Sigmoid colon (tissue), 6 donors: ENCODE measurements at regions not wholly inside any gene's neighbourhood (a gene's known extent, or its start where the extent isn't known, plus 50 kb on each side); places are given as distances from the start of the nearest gene placed in this dataset.

Experiments used
- DNase-seq: peaks from one replicate; pipeline ENCODE4 v3.0.0-alpha.2; 2019
- H3K27ac ChIP-seq, 4 donors: fragments of 200-600 bp; sonication (generic); one replicate each; pipeline ENCODE4 v1.5.1; 2016 to 2019; ENCODE audit warnings: mild to moderate bottlenecking in 1 of 4
- H3K27me3 ChIP-seq, 3 donors: fragments of 200-600 bp; sonication (generic); one replicate each; pipeline ENCODE4 v1.5.1; 2019; ENCODE audit warnings: mild to moderate bottlenecking in 1 of 3
- H3K36me3 ChIP-seq, 4 donors: fragments of 200-600 bp; sonication (generic); one replicate each; pipeline ENCODE4 v1.5.1; 2016 to 2019
- H3K4me1 ChIP-seq, 4 donors: fragments of 200-600 bp; sonication (generic); one replicate each; pipeline ENCODE4 v1.5.1; 2017 to 2019
- H3K4me3 ChIP-seq, 4 donors: fragments of 200-600 bp; sonication (generic); one replicate each; pipeline ENCODE4 v1.5.1; 2017 to 2019; ENCODE audit warnings: mild to moderate bottlenecking in 2 of 4, moderate library complexity in 1 of 4
- H3K9me3 ChIP-seq, 4 donors: fragments of 200-600 bp in 3 of 4; sonication (generic) in 3 of 4; one replicate each; pipeline versions ENCODE4 v1.5.1 to v1.6.1; 2013 to 2019
- EP300 ChIP-seq, 4 donors: sonication (generic); formaldehyde crosslinking; IDR thresholded peaks; one replicate each; pipeline ENCODE4 v1.6.1; 2017; ENCODE audit warnings: antibody characterized with exemption in 4 of 4
- POLR2A ChIP-seq, 2 donors: fragments of 450-650 bp; IDR thresholded peaks; one replicate each; pipeline ENCODE4 v1.6.1; 2016; ENCODE audit warnings: antibody characterized with exemption in 2 of 2, mild to moderate bottlenecking in 2 of 2, moderate library complexity in 2 of 2
- POLR2AphosphoS5 ChIP-seq, 4 donors: sonication (generic); formaldehyde crosslinking; IDR thresholded peaks; one replicate each; pipeline ENCODE4 v1.6.1; 2017; ENCODE audit warnings: antibody characterized with exemption in 4 of 4
- WGBS, 2 donors: extraction: QIAGEN DNeasy Blood & Tissue Kit; methylation state at CpG; one replicate each; pipeline ENCODE4 v1.1.7; 2013; 5-methylcytosine and 5-hydroxymethylcytosine counted together
- intact Hi-C: fragments of 100-400 bp; cut with DNase I; formaldehyde crosslinking; loops from one replicate; pipeline ENCODE4 v1.15.1; 2023
- TF ChIP-seq, protein P1 (sequence below), 4 experiments: fragments of 450-650 bp in 3 of 4; fragments of 200-600 bp in 1 of 4; IDR thresholded peaks; one replicate each; pipeline ENCODE4 v1.5.1; 2016 to 2019; ENCODE audit warnings: antibody characterized with exemption in 4 of 4, mild to moderate bottlenecking in 3 of 4, moderate library complexity in 2 of 4
- donor health status: healthy with polysubstance abuse.
- donor health status: healthy.

DNA sequence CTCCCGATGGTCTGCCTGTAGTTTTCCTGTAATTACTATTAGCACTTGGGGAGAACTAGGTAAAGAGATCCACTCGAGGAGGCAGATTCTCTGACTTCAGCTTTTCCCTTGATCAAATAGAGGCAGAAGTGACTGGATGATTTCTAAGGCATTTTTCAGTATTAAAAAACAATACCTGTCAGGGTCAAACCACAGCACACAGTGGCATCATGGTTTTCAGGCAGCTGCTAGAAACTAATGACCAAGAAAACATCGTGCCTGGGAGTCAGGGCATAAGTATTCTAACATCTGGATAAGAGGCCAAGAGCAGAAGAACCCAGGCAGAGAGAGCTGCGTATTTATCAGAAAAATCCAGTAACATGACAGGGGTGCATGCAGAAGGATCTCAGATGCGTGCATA lies 419.9 kb downstream of the TUSC7 start:
- no peak for DNase-seq
- no peaks in the 10 kb centered on the region for H3K9me3 ChIP-seq
- WGBS, 2 donors = 64 to 66% methylated on average over 5 of the region's 5 CpGs
- TF ChIP-seq, protein P1, sequence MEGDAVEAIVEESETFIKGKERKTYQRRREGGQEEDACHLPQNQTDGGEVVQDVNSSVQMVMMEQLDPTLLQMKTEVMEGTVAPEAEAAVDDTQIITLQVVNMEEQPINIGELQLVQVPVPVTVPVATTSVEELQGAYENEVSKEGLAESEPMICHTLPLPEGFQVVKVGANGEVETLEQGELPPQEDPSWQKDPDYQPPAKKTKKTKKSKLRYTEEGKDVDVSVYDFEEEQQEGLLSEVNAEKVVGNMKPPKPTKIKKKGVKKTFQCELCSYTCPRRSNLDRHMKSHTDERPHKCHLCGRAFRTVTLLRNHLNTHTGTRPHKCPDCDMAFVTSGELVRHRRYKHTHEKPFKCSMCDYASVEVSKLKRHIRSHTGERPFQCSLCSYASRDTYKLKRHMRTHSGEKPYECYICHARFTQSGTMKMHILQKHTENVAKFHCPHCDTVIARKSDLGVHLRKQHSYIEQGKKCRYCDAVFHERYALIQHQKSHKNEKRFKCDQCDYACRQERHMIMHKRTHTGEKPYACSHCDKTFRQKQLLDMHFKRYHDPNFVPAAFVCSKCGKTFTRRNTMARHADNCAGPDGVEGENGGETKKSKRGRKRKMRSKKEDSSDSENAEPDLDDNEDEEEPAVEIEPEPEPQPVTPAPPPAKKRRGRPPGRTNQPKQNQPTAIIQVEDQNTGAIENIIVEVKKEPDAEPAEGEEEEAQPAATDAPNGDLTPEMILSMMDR (IDR thresholded peaks at IDR 0.05) = no peak
- TF ChIP-seq POLR2AphosphoS5 (IDR thresholded peaks at IDR 0.05) = no peak
- TF ChIP-seq POLR2A (IDR thresholded peaks at IDR 0.05) = no peak
- TF ChIP-seq EP300 (IDR thresholded peaks at IDR 0.05) = no peak
- no peaks in the 10 kb centered on the region for H3K4me1 ChIP-seq
- H3K27ac ChIP-seq = no peak overlapping the region
- no peaks in the 10 kb centered on the region for H3K36me3 ChIP-seq
- H3K27me3 ChIP-seq = no peaks in the 10 kb centered on the region
- H3K4me3 ChIP-seq = no peak overlapping the region
- intact Hi-C loops = no loop called here

DNA sequence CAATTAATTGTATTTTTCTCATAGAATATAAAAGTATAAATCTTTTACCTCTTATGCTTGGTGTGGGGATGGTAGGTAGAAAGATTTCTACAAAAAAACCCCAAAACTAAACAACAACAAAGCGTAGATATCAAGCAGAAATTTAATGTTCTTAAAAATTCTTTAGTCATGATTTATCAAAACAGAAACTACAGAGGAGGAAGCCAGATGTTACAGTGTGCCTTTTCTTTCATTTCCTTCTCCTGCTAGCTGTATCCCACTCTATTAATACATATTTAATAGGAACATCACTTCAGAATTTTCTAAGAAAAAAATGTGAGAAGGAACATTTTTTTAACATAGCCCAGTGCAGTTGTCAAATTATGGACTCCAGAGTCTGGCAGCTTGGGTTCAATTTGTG lies 420.6 kb downstream of the TUSC7 start:
- TF ChIP-seq POLR2AphosphoS5 (IDR thresholded peaks at IDR 0.05) (no peak), POLR2A (IDR thresholded peaks at IDR 0.05) (no peak), EP300 (IDR thresholded peaks at IDR 0.05) (no peak)
- TF ChIP-seq, protein P1 (IDR thresholded peaks at IDR 0.05) = no peak
- no peak for DNase-seq
- H3K36me3 ChIP-seq = no peaks in the 10 kb centered on the region
- no peaks in the 10 kb centered on the region for H3K4me1 ChIP-seq
- intact Hi-C loops = no loop called here
- no peak overlapping the region for H3K4me3 ChIP-seq
- H3K9me3 ChIP-seq = no peaks in the 10 kb centered on the region
- no peak overlapping the region for H3K27ac ChIP-seq
- WGBS, 2 donors = 0 to 2% methylated on average over 1 of the region's 1 CpG
- no peaks in the 10 kb centered on the region for H3K27me3 ChIP-seq

DNA sequence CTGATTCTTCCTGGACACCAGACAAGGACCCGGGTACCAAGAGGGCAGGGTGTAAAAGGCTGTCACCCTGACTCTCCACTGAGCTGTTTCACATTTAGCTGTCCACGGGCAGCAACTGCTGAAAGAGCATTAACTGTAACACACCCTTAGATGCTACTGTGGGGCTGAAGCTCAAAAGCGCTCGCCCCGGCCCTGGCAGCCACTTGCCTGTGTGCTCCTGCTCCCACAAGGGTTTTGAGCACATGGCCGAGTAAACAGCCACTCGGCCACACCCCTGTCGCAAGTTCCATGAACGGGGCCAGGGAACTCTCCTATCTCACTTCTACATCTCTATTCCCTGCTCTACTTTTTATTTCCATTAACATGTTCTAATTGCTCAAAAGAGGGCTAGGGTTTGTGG lies 421.7 kb downstream of the TUSC7 start:
- TF ChIP-seq POLR2A (IDR thresholded peaks at IDR 0.05) (no peak), POLR2AphosphoS5 (IDR thresholded peaks at IDR 0.05) (no peak), EP300 (IDR thresholded peaks at IDR 0.05) (no peak)
- TF ChIP-seq, protein P1 (IDR thresholded peaks at IDR 0.05) = no peak
- WGBS, 2 donors = 17 to 59% methylated on average over 9 of the region's 9 CpGs
- Histone ChIP-seq H3K36me3 (no peaks in the 10 kb centered on the region), H3K27ac (no peak overlapping the region), H3K9me3 (no peaks in the 10 kb centered on the region), H3K4me1 (no peaks in the 10 kb centered on the region), H3K4me3 (no peak overlapping the region), H3K27me3 (no peaks in the 10 kb centered on the region)
- DNase-seq = peak; percentile 60
- intact Hi-C loops = no loop called here

DNA sequence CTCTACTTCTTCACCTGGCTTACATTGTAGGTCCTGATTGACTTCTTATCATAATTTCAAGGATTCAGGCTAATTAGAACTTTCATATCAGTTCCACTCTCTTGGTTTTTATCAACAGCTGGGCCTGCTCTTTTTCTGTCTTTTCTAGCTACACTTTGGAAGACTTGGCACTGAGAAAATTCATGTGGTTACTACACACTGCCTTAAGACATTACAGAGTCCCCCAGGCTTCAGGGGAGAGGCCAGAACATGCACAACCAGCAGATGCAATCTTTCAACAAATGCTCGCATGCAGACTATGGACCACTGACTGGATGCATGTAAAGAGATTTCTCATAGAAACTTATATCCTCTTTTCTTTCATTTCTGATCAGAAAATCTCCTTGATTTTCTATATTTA lies 423.5 kb downstream of the TUSC7 start:
- intact Hi-C loops = no loop called here
- H3K27ac ChIP-seq = no peak overlapping the region
- 82 to 89% methylated on average over 1 of the region's 1 CpG for whole genome bisulfite sequencing, 2 donors
- no peak for DNase-seq
- TF ChIP-seq EP300 (IDR thresholded peaks at IDR 0.05) (no peak), POLR2AphosphoS5 (IDR thresholded peaks at IDR 0.05) (no peak), POLR2A (IDR thresholded peaks at IDR 0.05) (no peak)
- TF ChIP-seq, protein P1 (IDR thresholded peaks at IDR 0.05) = no peak
- H3K27me3 ChIP-seq = no peaks in the 10 kb centered on the region
- no peaks in the 10 kb centered on the region for H3K4me1 ChIP-seq
- no peaks in the 10 kb centered on the region for H3K9me3 ChIP-seq
- H3K4me3 ChIP-seq = no peak overlapping the region
- no peaks in the 10 kb centered on the region for H3K36me3 ChIP-seq

DNA sequence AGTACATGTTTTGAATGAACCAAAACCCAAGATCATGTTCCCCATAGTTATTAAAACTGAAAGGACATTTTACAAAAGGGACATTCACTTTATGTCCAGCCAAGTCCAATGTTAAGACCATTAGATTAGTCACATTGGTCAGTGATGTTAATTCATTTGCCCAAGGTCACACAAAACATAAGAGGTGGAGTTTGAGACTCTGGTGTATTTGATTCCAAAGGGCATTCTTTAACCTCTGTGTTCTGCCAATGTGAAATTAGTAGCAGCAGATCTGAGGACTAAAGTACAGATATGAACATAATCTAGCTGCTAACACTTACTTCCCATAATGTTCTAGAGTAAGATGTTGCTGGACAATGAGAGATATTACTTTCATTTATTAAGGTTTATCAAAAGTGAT lies 425.6 kb downstream of the TUSC7 start:
- Histone ChIP-seq H3K36me3 (no peaks in the 10 kb centered on the region), H3K4me3 (no peak overlapping the region), H3K9me3 (no peaks in the 10 kb centered on the region), H3K4me1 (no peaks in the 10 kb centered on the region), H3K27me3 (no peaks in the 10 kb centered on the region), H3K27ac (no peak overlapping the region)
- DNase-seq = no peak
- intact Hi-C loops = no loop called here
- TF ChIP-seq POLR2AphosphoS5 (IDR thresholded peaks at IDR 0.05) = no peak
- TF ChIP-seq POLR2A (IDR thresholded peaks at IDR 0.05) = no peak
- TF ChIP-seq EP300 (IDR thresholded peaks at IDR 0.05) = no peak
